ENCODE measurements at regions not wholly inside any gene's neighbourhood (a gene's known extent, or its start where the extent isn't known, plus 50 kb on each side); places are given as distances from the start of the nearest gene placed in this dataset.

- TF ChIP-seq CTCF (IDR thresholded peaks at IDR 0.05) (no peak), POLR2A (IDR thresholded peaks at IDR 0.05) (no peak)
These were observed 109.5 kb downstream of the RPLP1 start for GRCh38 chr15:69562116-69562515.

Measured in prostate gland (tissue), 2 donors.